LHCN-M2 (cell line): ENCODE measurements at regions not wholly inside any gene's neighbourhood (a gene's known extent, or its start where the extent isn't known, plus 50 kb on each side); places are given as distances from the start of the nearest gene placed in this dataset.
"Not testable (repeated sequence)": the region's sequence is repeated elsewhere in the genome, so short reads cannot be mapped to it uniquely, and the experiment has no call there.

Experiments
- DNase-seq: peaks from one replicate; pipeline ENCODE4 v3.0.0-alpha.2; 2012; ENCODE audit warnings: low read depth

DNA sequence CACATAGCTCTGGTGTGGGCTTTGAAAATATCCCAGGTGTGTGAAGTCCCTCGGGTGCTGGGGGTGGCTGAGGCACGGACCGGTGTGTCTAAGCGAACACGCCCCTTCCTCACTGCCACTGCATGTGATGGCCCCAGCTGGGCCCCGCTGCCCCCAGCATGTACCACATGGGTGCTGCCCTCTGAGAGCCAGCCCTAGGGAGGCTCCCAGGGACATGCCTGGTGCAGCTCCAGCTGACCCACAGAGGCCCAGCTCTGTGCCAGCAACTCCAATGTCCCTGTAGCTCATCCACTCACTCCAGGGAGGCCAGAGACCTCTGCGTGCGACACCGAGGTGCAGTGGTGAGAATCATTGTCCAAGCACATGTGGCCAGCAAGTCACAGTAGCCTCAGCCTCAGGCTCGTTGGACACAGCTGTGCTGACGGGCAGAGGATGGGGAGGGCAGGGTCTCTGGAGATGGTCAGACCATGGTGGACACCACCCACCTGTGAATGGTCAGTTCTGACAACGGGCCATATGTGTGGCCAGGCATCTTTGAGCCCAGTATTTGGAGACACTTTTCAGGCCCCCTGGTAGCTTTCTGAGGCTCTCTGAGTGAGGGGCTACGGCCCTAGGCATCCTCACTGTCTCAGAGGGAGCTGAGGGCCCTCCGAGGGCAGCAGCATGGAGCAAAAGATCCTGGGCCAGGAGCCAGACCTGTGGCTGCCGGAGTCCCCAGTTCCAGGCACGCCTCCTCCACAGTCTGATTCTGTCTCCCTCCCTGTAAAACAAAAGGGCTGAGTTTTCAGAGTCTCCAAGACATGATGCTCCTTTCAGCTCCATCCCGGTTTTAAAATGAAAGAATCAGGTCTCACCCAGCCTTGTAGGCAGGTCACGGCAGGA, 220.7 kb downstream of the NDUFA10 start:
- no peak for DNase-seq

DNA sequence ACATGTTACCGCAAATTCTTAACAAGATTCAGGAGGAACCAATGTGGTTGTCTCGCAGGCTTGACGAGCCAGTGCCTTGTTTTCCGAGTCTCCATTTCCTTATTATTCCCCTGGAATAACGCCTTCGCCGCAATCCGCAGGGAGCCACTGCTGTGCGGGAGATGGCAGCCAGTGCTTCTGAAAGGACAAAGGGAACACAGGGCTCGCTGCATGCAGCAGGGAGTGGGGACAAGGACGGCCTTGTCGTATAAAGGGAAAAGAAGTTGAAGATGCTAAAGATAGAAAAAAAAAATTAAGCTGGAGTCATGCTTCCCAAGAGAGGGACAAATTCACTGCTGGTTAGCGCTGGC, 221.4 kb downstream of the NDUFA10 start:
- DNase-seq = no peak

DNA sequence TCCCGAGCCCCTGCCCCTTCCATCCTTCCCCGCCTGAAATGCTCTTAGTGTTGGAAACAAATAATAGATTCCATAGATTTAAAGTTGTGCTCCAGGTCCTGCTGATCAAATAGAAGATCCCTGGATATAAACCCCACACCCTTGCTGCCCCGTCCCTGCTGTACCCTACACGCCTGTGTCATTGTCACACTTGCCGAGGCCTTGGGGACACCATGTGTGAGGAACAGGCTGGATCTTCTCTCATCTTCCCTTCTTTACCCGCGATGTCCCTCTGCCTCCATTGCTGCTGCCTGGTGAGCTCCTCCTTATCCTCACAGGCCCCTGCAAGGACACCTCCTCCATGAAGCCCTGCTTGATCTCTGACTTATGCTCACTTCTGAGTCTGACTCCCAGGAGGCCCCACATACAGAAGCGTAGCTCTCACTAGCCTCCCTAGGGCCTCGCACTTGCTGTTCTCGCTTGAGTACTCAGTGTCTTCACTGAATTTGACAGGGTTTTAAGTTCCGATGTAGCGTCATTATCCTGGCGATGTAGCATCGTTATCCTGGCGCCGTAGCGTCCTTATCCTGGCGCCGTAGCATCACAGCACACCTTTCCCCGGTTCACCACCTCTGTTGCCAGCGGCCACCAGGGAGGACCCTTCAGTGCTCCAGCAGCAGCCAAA, 221.9 kb downstream of the NDUFA10 start:
- no peak for DNase-seq

DNA sequence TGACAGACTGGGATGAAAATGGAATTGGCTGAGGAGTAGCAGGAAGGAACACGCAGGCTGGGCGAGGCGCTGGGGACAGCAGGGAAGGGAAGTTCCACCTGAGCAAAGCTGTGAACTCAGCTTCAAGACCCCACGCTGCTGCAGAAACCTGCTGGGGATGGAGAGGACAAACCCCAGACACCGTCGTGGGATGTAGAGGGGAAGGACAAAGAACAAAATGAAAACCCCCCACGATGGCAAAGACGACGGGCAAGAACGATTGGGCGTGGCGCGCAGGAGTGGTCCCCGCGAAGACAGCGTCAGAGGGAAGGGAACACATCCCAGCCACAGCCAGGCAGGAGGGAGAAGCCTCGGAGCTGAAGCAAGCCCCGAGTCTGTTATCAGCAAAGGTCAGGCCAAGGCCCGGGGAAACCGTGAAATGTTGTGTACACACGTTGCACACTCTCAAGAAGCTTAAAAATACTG, 222.9 kb downstream of the NDUFA10 start:
- DNase-seq = no peak

DNA sequence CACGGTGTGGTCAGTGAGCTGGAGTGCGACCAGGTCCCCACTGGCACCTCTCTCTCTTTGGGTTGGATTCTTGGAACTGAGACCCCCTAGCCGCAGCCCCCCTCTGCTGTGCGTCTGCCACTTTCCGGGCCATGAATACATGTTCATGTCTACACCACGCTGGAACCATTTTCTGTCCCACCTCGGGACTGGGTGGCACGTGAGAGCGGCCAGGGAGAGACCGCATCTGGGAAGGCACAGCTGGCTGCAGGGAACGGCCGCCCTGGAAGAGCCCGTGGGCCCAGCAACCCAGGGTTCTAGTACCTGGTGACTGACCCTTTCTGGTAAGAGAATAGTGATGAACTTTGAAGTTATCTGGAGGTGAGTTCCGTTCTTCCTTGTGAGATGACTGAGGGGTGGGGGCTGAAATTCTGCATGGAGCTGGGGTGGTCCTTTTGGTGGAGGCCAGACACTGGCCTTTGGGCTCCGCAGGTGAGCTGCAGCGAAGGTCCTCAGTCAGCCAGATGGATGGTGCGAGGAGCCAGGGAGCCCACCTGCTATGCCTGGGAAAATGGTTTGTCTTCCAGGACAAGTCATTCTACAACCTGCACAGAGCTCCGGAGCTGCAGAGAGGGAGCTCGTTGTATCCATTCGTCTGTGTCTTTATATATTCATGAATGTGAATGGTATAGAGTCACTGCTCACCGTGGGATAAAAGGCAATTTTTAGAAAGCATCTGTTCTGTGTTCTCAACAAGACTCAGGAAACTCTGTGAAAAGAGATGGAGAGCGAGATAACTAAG, 223.5 kb downstream of the NDUFA10 start:
- no peak for DNase-seq

DNA sequence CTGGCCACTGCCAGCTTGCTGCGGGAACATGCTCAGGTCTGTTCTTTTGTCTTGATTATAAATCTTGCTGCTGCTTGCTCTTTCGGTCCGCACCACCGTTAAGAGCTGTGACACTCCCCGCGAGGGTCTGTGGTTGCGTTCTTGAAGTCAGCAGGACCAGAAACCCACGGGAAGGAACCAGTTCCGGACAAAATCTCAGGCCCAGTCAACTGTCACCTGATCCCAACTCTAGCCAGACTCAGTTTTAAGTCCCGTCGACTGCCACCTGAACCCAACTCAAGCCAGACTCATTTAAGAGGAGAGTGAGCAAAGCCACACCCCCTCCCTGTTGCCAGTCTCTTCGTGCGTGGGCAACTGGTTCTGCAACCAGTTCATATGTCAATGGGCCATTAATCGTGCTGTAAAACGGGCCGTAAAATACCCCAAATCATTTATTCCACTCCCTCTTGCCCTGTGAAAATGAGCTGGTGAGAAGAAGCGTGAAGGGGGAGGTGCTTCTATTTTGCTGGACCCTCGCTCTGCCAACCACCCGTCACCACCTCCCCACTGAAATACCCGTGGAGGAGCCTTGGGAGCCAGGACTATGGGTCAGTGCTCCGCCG, 224.3 kb downstream of the NDUFA10 start:
- no peak for DNase-seq

DNA sequence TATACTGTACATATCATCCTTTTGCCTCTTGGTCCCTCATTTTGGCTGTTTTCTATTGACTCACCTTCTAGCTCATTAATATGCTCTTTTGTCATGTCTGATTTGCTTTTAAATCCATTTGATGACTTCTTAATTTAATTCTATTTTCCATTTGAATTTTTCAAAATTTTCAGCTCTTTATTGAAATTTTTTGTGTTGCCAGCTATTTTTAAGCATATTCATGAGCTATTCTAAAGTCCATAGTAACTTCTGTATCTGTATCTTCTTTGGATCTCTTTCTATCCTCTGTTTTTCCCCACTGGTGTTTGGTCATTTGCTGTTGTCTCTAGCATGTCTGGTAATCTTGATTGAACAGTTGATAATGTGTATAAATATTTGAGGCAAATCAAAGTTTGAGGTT, 227.8 kb downstream of the NDUFA10 start:
- no peak for DNase-seq

DNA sequence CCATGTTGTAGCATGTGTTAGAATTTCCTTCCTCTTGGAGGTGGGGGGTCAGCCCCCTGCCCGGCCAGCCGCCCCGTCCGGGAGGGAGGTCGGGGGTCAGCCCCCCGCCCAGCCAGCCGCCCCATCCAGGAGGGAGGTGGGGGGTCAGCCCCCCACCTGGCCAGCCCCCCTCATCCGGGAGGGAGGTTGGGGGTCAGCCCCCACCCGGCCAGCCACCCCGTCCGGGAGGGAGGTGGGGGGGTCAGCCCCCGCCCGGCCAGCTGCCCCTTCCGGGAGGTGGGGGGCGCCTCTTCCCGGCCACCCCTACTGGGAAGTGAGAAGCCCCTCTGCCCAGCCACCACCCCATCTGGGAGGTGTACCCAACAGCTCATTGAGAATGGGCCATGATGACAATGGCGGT, 229.4 kb downstream of the NDUFA10 start:
- not testable (repeated sequence) for DNase-seq

DNA sequence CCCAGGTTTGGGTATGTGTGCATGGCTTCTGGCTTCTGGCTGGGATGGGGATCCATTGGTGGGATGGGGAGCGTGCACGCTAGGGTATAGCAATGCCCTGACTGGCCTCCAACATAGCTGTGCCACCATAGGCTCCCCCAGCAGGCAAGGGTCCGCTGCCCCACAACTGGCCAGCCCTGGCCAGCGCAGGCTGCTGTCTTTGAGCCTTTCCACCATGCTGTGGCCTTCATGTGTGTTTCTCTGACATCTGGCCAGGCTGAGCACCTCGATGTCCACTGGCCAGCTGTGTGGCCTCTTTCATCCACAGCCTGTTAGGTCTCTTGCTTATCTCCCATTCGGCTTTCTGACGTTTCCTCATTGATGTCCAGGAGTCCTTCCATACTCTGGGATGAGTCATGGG, 231.3 kb downstream of the NDUFA10 start:
- no peak for DNase-seq

DNA sequence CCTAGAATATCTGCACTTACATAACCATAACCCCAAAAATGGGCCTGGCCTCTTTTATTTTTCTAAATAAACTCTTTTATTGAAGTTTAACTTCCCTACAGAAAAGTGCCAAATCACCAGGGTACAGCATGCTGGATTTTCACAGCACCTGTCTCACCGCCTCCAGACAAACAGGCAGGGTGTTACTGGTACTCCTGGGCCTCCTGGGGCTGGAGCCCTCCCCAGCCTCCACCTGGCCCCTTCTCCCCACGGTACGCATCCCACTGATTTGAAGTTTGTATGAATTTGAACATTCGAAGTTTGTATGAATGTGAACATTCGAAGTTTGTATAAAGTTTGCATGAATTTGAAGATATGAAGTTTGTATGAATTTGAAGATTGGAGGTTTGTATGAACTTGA, 232.1 kb downstream of the NDUFA10 start:
- DNase-seq = no peak

DNA sequence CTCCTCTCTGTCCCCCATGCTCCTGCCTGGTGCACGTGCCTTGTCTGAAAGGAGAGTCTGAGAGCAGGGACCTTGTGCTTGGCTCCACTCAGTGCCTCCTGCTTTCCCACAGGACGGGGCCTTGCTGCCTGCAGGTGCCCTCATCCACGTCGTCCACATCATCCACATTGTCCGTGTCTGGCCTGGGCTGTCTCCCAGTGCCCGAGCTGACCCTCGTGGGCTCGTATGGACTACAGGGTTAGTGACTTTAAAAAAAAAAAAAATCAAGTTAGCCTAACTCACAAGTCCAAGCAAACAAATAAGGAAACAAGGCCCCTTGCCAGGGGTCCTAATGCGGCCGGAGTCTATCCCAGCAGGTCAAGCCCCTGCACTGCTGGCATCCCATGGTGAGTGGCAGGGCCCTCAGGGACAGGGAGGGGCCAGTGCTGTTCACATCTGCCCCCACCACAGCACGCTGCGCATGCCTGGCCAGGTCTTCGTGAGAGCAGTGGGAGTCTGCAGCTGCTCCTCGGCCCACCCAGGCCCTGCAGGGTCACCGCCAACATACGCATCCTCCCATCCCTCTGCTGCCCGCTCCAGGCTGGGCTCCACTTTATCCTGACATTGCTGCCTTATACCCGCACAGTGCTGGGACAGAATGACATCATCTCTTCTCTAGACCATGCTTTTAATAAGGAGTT, 232.6 kb downstream of the NDUFA10 start:
- no peak for DNase-seq

DNA sequence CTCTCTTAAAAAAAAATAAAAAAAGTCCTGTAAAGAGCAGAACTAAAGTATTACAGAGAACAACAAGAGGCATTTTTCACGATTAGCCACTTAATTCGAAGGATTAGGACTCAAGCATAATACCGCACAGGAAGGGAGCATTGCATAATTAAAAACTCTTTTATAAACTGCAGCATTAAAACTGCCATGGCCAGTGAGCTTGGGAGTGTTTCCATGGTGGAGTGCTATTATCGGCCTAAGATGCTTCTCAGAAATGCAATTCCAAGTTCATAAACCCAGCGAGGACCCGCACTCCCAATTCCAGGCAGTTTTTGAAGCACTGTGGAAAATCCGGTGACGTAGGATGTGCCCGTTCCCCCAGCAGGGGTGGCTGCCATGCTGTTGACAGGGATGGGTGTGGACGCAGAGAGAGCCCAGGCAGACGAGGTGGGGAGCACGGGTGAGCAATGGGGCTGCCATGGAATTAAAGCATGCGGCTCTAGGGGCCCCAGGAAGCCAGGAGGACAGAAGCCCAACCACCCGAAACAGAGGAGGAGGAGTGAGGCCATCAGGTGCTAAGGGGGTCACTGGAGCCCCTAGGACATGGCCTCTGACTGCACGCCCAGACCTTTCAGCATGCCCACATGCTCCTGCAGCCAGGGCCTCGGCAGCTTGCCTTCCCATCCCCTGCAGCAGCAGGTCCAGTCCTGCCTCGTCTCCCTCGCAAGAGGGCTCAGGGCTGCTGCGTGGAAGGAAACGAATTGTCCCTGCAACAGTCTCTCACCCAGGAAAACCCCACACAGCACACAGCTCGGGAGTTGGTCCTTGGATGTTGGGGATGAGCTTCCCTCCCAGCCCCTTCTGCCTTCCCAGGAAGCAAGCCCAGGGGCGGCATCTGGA, 233.4 kb downstream of the NDUFA10 start:
- DNase-seq = no peak

DNA sequence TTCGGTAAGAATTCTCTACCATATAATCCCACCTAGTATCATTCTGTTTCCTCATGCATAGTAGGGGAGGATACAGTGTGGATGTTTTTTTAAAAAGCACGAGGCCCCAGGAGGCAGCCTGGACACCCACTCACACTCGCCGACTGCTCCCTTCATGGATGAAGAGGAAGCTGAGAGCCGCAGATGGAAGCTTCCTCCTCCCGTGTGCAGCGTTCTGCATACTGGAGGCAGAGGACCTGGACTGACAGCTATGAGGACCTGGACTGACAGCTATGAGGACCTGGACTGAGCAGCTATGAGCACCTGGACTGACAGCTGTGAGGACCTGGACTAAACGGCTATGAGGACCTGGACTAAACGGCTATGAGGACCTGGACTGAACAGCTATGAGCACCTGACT, 234.4 kb downstream of the NDUFA10 start:
- DNase-seq = no peak

DNA sequence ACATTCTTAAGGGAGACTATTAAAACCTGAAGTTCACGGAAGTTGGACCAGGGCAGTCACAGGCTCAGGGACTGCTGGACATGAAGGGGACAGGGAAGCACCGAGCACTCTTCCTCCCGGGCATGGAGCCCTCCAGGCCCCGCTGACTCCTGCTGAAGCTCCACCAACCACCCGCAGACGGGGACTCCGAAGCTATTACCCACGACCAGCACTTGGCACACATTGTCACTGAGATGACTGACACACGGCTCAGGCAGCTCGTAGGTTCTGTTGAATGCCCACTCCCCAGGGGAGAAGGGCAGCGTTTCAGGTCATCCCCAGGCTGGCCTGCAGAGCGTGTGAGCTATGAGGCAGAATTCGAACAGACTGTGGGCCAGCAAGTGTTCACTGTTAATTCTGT, 234.8 kb downstream of the NDUFA10 start:
- no peak for DNase-seq

DNA sequence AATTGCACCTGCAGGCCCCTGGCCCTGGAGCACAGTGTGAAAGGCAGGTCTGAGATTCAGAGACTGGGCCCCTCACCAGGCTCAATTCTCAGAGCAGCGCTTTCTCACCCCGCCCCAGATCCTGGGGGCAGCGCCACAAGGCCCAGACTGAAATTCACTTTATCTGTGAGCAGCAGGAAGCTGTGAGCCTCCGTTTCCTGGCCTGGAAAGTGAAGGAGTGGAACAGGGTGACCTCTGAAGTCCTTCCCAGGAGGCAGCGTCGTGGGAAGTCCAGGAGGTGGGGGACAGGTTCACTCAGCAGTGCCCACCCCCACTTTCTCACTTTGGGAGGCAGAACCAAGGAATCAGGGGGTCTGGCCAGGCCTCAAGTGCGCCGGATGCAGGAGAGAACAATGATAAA, 235.4 kb downstream of the NDUFA10 start:
- DNase-seq = no peak

DNA sequence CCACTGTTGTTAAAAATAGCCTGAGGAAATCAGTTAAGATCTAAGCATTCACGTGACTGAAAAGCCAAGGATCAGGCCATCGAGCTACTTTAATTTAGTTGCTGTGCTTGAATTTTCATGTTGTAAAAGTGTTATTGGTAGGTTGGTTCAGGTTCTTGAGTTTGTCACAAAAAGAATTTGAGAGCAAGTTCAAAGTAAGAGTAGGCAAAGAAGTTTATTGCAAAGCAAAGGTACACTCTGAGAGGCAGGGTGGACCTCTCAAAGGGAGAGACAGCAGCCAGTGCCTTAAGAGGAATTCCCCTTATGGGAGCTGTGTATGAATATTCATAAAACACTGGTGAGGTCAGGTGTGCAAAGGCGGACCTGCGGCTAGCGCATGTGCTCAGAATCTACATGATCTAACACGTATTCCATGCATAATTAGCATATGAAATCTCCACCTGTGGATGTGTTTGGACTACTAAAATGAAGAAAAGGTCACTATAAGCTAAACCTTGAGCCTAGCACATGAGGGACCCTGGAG, 236.5 kb downstream of the NDUFA10 start:
- no peak for DNase-seq

DNA sequence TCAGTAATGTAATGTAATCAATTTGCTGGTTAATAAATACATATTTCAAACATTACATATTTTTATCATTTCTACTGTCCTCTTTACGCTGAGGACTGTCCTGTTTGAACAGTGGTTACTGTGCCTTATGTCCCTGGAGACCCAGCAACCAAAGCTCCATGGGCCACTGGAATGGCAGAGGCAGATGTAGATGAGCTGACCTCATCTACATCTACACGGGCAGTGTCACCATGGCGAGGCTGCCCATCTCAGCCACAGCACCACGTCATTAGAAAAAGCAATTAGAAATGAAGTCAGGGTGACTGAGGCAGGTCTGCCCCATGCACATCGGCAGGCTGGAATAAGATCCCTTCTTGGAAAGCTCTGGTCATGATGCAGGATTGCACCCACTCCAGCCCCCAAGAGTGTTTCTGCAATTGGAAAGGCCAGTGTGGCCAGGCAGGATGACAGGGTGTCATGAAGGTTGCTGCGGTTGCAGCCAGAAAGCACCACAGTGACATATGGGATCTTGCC, 237.5 kb downstream of the NDUFA10 start:
- DNase-seq = no peak

DNA sequence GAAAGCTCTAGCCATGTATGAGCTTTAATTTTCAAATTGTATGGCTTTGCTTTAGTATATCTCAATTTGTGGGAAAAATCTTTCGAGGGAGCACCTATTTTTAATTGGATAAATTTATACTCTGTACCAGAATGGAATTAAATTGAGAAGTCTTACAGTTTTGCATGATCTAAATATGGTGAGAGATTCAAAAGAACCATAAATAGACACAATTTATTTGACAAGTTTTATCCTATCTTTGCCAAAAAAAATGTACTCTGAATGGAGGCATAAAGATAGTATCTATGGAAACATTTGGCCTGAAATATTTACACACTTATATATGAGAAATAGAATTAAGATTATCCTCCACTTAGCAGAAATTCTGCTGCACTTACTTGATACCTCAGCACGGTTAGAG, 238.4 kb downstream of the NDUFA10 start:
- DNase-seq = no peak

DNA sequence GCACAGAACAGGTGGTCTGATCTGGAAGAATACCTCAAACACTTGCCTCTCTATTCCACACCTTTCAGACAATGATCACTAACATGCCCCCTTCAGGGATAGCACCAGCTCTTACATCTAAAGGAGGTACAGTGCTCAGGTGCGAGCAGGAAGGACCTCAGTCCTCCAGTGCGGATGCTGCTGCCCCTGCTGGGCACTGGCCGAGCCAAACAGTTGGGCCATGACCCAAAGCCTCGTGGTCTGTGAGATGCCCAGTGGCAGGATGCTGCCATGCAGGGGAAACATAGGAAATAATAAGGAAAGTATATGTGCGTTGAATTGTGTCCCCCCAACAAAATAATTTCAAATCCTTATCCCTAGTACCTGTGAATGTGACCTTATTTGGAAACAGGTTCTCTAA, 243.7 kb downstream of the NDUFA10 start:
- no peak for DNase-seq
